ENCODE measurements at regions not wholly inside any gene's neighbourhood (a gene's known extent, or its start where the extent isn't known, plus 50 kb on each side); places are given as distances from the start of the nearest gene placed in this dataset.
"Not testable (repeated sequence)": the region's sequence is repeated elsewhere in the genome, so short reads cannot be mapped to it uniquely, and the experiment has no call there.

DNA sequence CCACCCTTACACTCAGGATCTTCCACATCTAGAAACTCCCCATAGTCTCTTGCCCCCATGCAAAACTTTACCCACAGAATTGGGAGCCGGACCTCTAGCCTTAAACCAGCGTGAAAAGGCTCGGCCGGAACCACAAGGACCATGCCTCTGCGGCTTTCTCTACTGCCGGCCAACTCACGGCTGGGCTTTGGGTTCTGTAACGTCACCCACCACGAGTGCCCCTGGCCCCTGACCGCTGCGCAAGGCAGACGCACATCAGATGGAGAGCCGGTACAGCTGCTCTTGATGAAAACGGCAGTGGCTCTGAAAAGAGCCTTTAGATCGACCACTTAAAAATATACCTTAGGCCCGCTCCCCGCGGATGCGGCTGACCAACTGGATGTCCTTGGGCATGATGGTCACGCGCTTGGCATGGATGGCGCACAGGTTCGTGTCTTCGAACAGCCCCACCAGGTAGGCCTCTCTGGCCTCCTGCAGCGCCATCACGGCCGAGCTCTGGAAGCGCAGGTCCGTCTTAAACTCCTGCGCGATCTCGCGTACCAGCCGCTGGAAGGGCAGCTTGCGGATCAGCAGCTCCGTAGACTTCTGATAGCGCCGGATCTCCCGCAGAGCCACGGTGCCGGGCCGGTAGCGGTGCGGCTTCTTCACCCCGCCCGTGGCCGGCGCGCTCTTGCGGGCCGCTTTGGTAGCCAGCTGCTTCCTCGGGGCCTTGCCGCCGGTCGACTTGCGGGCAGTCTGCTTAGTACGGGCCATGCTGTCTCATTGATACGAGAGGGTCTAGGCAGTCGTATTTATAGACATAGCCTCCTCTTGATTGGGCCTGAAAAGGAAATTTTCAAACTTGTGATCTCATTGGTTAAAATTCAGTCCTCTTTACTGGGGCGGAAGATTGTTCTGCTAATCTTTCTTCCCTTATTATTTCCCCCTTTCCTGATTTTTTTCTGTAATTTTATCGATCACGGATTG, 66.3 kb downstream of the FAM72C start:
- DNase-seq (ENCODE audit: low spot score): not testable (repeated sequence)

DNA sequence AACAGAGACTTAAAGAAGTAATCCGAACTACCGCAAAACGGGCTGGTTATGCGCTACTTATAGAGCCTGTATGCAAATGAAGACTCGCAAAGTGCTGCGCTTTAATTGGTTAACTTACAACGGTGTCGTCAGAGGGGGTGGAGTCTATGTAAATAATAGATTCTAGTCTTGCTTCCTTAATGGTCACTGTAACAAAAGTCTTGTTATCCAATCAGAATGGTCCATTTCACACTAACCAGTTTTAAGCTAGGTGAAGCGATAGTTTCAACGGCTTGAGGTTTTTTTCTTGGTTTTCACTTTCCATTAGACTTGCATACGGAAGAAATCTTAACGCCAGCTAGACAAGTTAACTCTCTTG, 67.2 kb downstream of the FAM72C start:
- DNase-seq (ENCODE audit: low spot score): not testable (repeated sequence)

DNA sequence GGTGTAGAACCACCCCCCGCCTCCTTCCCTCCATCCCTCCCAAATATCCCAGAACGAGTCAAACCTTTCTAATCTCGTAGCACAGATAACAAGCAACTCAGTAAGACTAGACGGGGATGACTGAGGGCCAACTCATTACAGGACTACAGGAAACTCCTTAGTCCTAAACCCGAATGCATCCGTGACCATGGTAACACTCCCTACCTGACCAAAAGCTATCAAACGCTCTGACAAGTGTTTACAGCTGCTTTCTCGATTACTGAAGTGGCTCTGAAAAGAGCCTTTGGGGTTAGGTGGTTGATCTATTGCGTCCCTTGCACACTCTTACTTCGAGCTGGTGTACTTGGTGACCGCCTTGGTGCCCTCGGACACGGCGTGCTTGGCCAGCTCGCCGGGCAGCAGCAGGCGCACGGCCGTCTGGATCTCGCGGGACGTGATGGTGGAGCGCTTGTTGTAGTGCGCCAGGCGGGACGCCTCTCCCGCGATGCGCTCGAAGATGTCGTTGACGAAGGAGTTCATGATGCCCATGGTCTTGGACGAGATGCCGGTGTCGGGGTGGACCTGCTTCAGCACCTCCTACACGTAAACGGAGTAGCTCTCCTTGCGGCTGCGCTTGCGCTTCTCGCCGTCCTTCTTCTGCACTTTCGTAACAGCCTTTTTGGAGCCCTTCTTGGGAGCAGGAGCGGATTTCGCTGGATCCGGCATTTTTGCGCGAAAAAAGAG, 67.7 kb downstream of the FAM72C start:
- DNase-seq (ENCODE audit: low spot score): not testable (repeated sequence)

DNA sequence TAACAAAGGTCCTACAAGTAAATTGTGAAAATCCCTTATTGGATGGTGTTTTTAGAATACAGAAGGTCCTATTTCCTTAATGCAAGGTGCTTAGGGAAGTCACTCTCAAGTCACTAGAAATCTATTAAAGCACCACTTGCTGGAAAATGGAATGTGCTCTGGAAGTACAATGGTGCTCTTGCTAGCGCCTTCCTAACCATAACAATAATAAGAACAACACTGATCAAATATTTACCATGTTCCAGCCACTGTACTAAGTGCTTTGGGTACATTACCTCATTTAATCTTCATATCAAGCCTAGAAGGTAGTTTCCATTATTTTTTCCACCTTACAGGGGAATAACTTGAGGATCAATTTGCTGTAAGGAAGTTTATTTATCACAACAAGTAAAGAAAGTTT, 75.4 kb downstream of the FAM72C start:
- not testable (repeated sequence) for DNase-seq (ENCODE audit: low spot score)

DNA sequence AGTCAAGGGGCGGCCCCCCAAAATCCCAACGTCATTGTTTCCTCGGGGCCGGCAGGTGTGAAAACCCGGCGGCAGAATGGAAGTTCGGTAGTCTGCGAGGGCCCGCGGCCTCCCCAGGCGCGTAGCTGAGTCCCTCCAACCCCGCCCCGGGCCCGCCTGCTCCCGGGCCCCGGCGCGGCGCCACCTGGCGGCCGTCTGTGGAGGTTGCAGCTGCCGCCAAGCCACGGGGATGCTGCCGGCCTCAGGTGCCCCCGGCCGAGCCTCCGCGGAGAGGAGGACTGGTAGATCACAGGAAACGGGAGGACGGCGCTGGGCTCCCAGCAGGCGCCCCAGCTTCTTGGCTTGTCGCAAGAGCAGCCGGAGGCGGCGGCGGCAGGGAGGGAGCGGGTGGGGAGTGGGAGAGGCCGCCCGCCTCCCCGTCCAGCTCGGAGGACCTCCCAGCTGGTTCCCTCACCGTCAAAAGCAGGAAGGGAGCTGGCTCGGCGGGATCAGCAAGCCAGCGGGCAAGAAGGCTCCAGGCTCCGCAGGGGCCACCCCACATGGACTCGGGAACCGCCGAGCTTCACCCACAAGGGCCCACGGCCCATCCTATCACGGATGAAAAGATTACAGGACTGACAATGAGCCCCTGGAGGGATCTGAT, 86.7 kb downstream of the FAM72C start:
- peak; percentile 1 for DNase-seq (ENCODE audit: low spot score)

DNA sequence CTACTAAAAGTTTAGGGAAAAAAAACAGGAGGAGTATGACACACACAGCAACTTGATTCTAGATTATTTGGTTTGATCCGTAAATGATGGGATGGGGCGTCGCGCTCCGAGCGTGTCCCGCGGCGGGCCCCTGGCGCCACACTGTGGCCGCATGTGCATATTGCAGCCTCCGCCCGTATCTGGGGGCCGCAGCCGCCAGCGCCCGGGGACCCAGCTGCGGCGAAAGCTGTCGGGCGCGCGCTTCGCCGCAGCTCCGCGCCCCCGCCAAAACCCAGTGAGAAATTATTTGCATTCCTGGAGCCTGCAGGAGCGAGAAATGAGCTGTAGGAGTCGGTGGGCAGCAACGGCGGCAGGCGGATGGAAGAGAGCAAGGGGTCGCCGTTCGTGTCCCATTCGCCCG, 87.3 kb downstream of the FAM72C start:
- DNase-seq (ENCODE audit: low spot score): not testable (repeated sequence)

DNA sequence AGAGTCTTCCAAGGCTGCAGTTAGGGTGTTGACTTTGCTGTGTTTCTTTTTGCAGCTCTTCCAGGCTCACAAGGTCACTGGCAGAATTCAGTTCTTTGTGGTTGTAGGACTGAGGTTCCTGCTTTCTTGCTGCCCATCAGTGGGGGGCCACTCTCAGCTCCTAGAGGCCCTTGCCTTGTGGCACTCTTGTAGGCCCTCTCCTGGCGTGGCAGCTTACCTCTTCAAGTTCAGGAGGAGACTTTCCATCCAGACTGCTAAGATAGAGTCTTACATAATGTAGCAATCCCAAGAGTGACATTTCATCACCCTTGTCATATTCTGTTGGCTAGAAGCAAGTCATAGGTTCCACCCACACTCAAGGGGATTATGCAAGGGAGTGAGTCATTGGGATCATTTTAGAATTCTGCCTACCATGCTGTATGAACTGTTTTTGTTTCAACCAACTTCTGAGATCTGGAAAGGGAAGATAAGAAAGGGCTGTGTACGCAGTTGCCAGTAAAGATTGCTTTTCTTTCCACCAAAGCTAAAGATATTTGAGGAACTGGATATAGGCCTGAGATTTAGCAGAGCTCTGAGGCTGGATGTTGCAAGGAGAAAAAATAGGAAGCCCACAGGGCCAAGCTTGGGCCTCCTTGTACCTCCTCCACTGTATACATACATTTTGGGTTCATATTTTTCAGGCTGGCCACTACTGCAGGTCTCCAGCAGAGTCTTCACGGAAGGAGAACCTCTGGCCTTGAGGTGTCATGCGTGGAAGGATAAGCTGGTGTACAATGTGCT, 91.8 kb downstream of the FAM72C start:
- not testable (repeated sequence) for DNase-seq (ENCODE audit: low spot score)

DNA sequence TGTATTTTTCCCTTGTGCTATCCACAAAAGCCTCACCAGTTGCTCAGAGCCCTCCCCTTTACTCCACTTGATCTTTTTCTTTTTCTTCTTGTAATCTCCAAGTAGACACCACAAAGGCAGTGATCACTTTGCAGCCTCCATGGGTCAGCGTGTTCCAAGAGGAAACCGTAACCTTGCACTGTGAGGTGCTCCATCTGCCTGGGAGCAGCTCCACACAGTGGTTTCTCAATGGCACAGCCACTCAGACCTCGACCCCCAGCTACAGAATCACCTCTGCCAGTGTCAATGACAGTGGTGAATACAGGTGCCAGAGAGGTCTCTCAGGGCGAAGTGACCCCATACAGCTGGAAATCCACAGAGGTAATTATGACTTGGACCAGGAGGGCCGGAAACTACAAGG, 95.8 kb downstream of the FAM72C start:
- not testable (repeated sequence) for DNase-seq (ENCODE audit: low spot score)

DNA sequence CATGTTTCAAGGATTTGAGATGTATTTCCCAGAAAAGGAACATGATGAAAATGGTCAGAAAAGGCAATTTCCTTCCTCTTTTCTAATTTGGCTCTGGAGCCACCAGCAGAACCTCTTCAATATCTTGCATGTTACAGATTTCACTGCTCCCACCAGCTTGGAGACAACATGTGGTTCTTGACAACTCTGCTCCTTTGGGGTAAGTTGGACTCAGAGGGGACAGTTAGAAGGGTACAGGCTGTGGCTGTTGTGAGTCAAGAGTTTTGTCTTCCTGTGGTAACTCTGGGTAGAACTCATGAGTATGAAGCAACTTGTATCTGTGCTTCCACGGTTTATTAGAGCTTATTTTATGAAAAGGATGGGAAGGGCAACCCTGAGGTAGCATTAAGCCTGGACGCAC, 97.2 kb downstream of the FAM72C start:
- DNase-seq (ENCODE audit: low spot score): not testable (repeated sequence)

DNA sequence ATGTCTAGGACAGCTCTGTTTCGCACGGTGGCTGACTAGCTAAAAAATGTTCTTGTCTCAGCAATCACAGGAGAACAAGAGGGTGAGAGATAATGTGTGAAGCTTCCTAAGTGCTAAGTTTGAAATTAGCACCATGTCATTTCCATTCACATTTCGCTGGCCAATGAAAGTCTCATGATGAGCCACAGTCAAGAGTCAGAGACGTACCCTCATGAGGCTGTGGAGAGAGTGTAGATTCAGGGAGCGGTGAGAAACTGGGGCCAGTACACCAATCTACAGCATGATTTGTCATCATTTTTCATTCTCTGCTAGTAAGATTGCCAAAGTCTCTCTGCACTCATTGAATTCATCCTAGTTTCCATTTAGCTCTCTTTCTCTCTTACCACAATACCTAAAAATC, 98.1 kb downstream of the FAM72C start:
- not testable (repeated sequence) for DNase-seq (ENCODE audit: low spot score)

DNA sequence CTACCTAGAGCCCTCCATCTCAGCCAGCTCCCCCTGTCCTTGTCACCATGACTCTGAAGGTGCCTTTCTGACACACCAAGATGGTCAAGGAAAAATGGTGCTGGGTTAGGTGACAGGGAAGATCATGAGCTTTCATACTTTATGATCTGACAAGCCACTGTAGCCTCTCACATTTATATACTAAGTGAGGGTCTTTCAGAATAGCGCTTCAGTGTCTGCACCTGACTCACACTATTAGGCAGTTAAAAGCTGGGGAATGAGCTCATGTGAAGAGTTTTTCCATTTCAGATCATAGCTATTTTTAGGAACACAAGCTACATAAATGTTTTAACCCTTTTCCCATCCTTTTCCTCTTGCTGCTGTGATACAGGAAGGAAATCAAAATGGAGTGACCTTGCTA, 101.4 kb downstream of the FAM72C start:
- not testable (repeated sequence) for DNase-seq (ENCODE audit: low spot score)

DNA sequence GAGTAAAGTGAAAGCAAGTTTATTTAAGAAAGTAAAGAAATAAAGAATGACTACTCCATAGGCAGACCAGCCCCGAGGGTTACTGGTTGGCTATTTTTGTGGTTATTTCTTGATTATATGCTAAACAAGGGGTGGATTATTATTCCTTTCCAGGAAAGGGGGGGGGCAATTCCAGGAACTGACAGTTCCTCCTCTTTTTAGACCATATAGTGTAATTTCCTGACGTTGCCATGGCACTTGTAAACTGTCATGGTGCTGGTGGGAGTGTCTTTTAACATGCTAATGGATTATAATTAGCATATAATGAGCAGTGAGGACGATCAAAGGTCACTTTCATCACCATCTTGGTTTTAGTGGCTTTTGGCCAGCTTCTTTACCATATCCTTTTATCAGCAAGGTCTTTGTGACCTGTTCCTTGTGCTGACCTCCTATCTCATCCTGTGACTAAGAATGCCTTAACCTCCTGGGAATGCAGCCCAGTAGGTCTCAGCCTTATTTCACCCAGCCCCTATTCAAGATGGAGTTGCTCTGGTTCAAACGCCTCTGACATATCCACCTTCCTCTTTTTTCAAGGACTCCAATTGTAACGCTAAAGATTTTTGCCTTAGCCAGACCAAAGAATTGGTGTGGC, 104.1 kb downstream of the FAM72C start:
- DNase-seq (ENCODE audit: low spot score): not testable (repeated sequence)

DNA sequence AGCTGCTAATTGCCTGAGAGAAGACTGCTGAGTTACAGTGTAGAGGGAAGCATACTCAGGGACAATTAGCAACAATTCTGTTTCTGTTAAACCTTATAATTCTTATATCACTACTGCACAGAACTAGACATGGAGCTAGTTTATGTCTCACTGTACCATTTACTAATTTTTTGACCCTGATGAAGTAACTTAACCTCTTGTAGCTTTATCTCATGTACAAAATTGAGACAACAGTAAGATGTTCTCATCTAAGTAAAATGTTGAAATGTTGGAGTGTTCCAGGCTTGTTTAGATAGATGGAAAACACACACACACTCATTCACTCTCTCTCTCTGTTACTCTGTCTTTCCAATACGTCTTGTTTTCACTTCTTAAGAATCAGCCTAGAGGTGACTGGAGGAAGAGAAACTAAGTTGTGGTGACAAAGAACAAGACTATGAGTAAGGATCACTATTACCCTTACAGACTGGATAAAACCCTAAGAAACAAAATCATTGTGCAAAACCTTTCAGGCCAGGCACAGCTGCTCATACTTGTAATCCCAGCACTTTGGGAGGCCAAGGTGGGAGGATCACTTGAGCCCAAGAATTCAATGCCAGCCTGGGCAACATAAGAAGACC, 107.8 kb downstream of the FAM72C start:
- DNase-seq (ENCODE audit: low spot score): not testable (repeated sequence)

DNA sequence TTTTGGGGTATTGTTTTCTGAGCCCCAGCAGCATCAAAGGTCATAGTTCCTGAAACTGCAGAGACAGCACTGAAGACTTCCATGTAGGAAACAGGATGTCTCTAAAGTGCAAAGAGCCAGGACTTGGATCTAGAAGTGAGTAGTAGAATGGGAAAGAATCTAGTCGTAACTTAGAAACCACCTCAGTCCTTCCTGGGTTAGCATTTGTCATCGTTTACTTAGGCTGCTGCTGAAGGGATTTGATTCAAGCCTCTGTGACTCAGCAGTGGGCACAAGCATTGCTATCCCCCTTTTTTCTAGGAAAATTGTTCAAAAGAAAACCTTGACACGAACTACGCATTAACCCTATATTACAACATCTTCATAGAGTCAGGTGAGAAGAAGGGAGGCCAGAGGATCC, 109.1 kb downstream of the FAM72C start:
- DNase-seq (ENCODE audit: low spot score): not testable (repeated sequence)

DNA sequence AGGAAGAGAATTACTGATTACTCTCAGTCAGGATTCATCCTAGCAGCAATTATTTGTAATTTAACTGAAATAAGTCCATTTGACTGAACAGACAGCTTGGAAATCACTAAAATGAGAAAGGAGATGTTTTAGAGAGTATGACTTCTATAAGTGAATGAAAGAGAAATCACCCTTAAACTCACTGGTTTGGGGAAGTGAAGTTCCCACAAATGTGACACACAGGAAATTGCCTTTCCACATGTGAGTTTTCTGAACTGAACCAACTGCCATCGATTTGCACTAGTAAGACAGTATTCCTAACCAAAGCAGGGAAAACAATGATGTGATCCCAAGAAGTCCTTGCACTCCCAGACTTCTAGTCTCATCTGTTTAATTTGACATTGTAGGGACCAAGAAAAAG, 110.5 kb downstream of the FAM72C start:
- not testable (repeated sequence) for DNase-seq (ENCODE audit: low spot score)

DNA sequence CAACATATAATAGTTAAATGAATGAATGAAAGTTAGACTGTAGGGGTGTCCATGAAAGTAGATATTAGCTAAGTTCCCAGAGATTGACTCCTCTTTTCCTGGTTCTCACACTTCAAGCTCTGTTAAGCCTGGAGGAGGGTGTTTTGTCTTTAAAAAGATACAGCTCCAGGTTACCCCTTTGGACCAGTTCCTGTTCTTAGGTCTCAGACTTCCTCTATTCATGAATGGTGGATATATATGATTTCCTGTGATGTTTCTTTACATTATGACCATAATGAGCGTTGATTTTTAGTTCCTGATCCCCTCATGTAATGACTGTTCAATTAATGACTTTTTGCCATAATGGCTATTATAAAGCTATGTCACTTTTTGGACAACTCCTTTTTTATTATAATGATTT, 115.9 kb downstream of the FAM72C start:
- DNase-seq (ENCODE audit: low spot score): not testable (repeated sequence)

DNA sequence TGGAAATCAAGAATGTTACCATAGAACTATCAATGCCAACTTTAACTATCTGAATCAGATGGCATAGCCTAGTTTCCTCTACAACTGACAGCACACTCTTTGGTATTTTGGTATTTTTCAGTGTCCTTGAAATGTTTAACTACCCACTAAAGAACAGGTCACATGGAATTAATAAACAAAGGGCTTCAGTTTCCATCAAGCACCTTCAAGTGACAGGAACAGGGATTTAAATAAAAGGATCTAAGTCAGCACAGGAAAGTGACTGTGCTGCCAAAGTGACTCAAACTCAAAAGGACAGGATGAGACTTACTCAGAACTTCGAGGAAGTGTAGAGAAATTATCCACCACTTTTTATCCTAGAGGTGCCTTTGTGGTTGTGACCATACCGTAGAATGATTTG, 117.7 kb downstream of the FAM72C start:
- DNase-seq (ENCODE audit: low spot score): not testable (repeated sequence)

DNA sequence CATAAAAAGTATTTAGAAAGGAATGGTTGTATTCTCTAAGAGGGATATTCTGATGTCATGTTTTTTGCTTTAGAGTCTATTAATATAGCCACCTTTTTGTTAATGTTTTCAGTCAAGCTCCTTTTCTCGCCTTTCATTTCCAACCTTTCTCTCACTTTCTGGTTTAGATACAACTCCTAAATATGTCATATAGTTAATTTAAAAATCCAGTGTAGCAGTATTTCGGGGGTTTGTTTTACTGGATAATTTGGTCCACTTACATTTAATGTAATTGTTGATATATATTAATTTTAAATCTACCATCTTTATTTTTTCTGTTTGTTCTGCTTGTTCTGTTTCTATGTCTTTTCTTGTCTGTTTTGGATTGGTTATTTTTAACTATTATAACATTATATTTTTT, 121.1 kb downstream of the FAM72C start:
- not testable (repeated sequence) for DNase-seq (ENCODE audit: low spot score)

DNA sequence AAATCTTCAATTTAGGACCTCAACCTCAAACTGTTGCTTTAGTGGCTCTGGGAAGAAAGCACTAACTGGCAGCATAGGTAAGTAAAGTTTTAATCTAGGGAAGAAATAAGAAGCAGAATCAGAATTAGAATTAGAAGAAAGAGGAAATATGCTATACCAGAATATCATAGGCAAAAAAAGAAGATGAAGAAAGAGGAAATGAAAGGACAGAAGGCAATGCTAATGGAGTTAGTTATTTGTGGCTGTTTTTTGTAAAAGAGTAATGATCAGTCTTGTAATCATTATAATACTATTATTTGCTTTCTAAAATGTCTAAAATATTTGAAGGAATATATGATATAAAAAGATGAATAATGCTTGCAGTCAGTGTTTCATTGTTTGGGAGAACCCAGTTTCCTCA, 122.9 kb downstream of the FAM72C start:
- DNase-seq (ENCODE audit: low spot score): not testable (repeated sequence)

DNA sequence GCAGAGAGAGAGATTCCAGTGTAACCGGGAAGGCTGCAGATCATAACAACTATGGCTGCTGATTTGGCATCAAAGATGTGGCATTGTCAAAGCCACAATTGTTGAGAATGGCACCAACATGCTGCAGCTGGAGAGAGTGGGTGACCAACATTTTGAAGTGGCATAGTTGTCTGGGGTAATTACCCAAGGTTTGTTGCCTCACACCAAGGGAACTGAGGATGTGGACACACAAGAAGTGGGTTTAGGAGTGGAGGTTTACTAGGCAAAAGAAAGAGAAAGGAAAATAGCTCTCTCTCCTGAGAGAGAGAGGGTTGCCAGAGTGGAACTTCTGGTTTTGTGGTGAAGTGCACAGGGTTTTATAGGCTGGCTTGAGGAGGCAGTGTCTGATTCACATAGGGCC, 126.6 kb downstream of the FAM72C start:
- DNase-seq (ENCODE audit: low spot score): not testable (repeated sequence)

DNA sequence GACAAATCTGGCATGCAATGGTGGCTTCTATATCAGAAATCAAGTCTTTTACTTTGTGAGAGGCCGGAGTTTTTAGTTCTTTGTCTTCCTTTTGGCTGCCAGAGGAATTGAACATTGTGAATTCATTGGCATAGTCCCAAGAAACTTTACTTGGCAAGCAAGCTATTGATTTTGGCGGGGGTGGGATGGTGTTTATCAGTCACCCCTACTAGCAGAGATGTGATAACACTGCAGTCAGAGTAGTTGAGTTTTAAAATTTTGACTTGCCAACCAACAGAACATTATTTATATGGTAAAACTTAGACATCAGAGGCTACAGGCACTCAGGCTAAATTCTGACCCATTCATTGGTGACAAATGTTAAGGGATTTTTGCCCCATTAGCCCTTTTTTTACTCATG, 129.7 kb downstream of the FAM72C start:
- DNase-seq (ENCODE audit: low spot score): not testable (repeated sequence)

Data from LoVo (cell line).